DND-41 (cell line): ENCODE measurements at regions not wholly inside any gene's neighbourhood (a gene's known extent, or its start where the extent isn't known, plus 50 kb on each side); places are given as distances from the start of the nearest gene placed in this dataset.

Experiments
- ATAC-seq: fragments of 200-7000 bp; cut with Tn5 transposase; 3 replicates; pipeline ENCODE4 v1.9.1; 2021; ENCODE audit warnings: low read depth; ENCODE audit not compliant: insufficient read depth
- DNase-seq: peaks from one replicate; pipeline ENCODE4 v3.0.0-alpha.2; 2020
- H2AFZ ChIP-seq: 2 replicates; pipeline ENCODE4 v1.6.0; 2012; ENCODE audit warnings: low read depth, low read length
- H3K27ac ChIP-seq: 2 replicates; pipeline ENCODE4 v1.5.1; 2012; ENCODE audit warnings: low read length, inconsistent platforms
- H3K27me3 ChIP-seq: fragments of 200-600 bp; sonication (generic); 2 replicates; pipeline ENCODE4 v1.6.0; 2012; ENCODE audit warnings: low read length, mild to moderate bottlenecking, inconsistent platforms; ENCODE audit not compliant: insufficient read depth, poor library complexity
- H3K36me3 ChIP-seq: 2 replicates; pipeline ENCODE4 v1.5.1; 2012; ENCODE audit warnings: low read length, inconsistent platforms; ENCODE audit not compliant: insufficient read depth
- H3K4me1 ChIP-seq: 2 replicates; pipeline ENCODE4 v1.5.1; 2012; ENCODE audit warnings: mild to moderate bottlenecking, low read length; ENCODE audit not compliant: insufficient read depth
- H3K4me2 ChIP-seq: 2 replicates; pipeline ENCODE4 v1.6.0; 2012; ENCODE audit warnings: mild to moderate bottlenecking, moderate library complexity, low read length, inconsistent platforms; ENCODE audit not compliant: insufficient read depth
- H3K4me3 ChIP-seq, 2 experiments: fragments of 200-600 bp in 1 of 2; shearing (Covaris generic) in 1 of 2; 2 replicates each; pipeline ENCODE4 v1.5.1; 2012 to 2016; ENCODE audit warnings: inconsistent platforms in 2 of 2, low read length in 2 of 2, mild to moderate bottlenecking in 2 of 2, low read depth in 1 of 2, moderate library complexity in 1 of 2
- H3K79me2 ChIP-seq: 2 replicates; pipeline ENCODE4 v1.6.0; 2012; ENCODE audit warnings: low read length, inconsistent platforms; ENCODE audit not compliant: insufficient read depth
- H3K9ac ChIP-seq: 2 replicates; pipeline ENCODE4 v1.6.0; 2012; ENCODE audit warnings: low read depth, mild to moderate bottlenecking, inconsistent platforms, low read length, moderate library complexity
- H3K9me3 ChIP-seq: 2 replicates; pipeline ENCODE4 v1.5.1; 2012; ENCODE audit warnings: low read length, moderate library complexity, mild to moderate bottlenecking, inconsistent platforms; ENCODE audit not compliant: insufficient read depth, severe bottlenecking
- H4K20me1 ChIP-seq: 2 replicates; pipeline ENCODE4 v1.6.0; 2012; ENCODE audit warnings: low read length; ENCODE audit not compliant: insufficient read depth
- CTCF ChIP-seq: IDR thresholded peaks from 2 replicates; pipeline ENCODE4 v1.5.1; 2012; ENCODE audit warnings: borderline replicate concordance, low read length, moderate library complexity, mild to moderate bottlenecking; ENCODE audit not compliant: poor library complexity, severe bottlenecking; ENCODE audit errors: extremely low read depth
- EZH2 ChIP-seq: IDR thresholded peaks from 3 replicates; pipeline ENCODE4 v1.6.1; 2012; ENCODE audit warnings: borderline replicate concordance, low read depth, mild to moderate bottlenecking, moderate library complexity, low read length, inconsistent platforms; ENCODE audit not compliant: severe bottlenecking

DNA sequence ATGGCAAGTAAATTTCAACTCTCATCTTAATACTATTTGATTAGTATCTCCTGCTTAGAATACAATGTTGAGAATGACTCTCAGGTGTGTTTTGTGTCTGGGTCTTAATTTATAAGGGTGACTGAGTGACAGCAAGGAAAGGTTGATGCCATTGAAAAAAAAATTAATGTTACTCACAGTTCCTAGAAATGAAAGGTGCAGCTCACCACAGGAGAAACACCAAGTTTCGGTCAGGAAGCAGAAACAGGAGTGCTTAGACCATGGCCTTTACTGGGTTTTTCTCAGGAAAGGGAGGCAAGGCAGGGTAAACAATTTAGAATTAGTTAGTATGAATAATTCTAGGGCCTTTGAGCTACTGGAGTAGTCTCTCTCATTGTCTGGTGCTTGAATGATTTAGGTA is 159.2 kb upstream of the C9orf72 start:
- DNase-seq = no peak
- Histone ChIP-seq H3K4me1 (no peaks in the 10 kb centered on the region), H4K20me1 (no peaks in the 10 kb centered on the region), H3K27ac (no peak overlapping the region), H3K9me3 (no peaks in the 10 kb centered on the region), H3K9ac (no peak overlapping the region), H3K4me3 (no peak overlapping the region), H3K27me3 (no peaks in the 10 kb centered on the region), H3K79me2 (no peaks in the 10 kb centered on the region), H2AFZ (no peak overlapping the region), H3K4me2 (no peak overlapping the region), H3K36me3 (no peaks in the 10 kb centered on the region)
- no peak for ATAC-seq
- TF ChIP-seq CTCF (no peak), EZH2 (no peak)

DNA sequence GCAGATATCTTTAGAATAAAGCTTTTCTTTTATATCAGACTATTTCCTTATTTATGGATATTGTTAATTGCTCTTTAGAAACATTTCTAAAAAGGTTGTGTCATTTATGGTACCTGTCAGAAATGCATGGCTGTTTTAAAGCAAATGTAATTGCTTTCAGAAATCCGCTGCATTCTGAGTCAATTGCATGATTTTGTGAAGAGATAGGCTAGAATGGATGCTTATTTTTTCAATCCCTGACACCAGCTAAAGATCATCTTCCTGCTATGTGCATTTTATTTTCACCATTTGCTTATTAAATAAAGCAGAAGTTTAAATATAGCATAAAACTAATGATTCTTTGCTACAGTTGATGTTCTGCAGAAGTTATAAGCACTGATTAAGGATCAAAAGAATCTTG is 170.2 kb upstream of the C9orf72 start:
- H2AFZ ChIP-seq = no peak overlapping the region
- H3K9me3 ChIP-seq = no peaks in the 10 kb centered on the region
- no peak overlapping the region for H3K4me2 ChIP-seq
- TF ChIP-seq EZH2 (no peak), CTCF (no peak)
- no peak overlapping the region for H3K9ac ChIP-seq
- no peaks in the 10 kb centered on the region for H3K4me1 ChIP-seq
- H3K79me2 ChIP-seq = no peaks in the 10 kb centered on the region
- no peak for DNase-seq
- H3K27me3 ChIP-seq = no peaks in the 10 kb centered on the region
- H4K20me1 ChIP-seq = no peaks in the 10 kb centered on the region
- no peak overlapping the region for H3K27ac ChIP-seq
- no peaks in the 10 kb centered on the region for H3K36me3 ChIP-seq
- no peak overlapping the region for H3K4me3 ChIP-seq
- ATAC-seq = no peak

DNA sequence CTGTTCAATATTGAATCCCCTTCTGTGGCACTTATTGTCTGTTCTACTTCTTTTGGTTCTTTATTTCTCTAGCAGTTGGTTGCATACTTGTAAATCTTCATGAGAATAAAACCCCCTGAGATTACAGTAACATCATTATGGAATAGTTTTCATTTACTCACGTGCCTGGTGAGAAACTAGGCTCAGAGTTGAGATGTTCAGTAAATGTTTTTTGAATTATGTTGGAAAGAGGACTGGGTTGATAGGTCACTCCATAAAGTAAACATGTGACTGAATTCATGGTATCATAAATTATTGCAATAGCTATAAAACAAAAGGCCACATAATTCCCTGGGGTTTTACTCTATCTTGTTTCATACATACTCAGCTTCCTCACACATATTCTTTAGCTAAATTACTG is 174.2 kb upstream of the C9orf72 start:
- Histone ChIP-seq H3K27me3 (no peaks in the 10 kb centered on the region), H3K4me2 (no peak overlapping the region), H3K9me3 (no peaks in the 10 kb centered on the region), H4K20me1 (no peaks in the 10 kb centered on the region), H3K36me3 (no peaks in the 10 kb centered on the region), H3K79me2 (no peaks in the 10 kb centered on the region), H2AFZ (no peak overlapping the region), H3K9ac (no peak overlapping the region), H3K4me3 (no peak overlapping the region), H3K27ac (no peak overlapping the region), H3K4me1 (no peaks in the 10 kb centered on the region)
- TF ChIP-seq CTCF (no peak), EZH2 (no peak)
- ATAC-seq (no peak), DNase-seq (no peak)

GRCh38 chr9:27749838-27750237 is 176.6 kb upstream of the C9orf72 start:
- Histone ChIP-seq H3K4me3 (no peak overlapping the region), H3K79me2 (no peaks in the 10 kb centered on the region), H4K20me1 (no peaks in the 10 kb centered on the region), H3K4me2 (no peak overlapping the region), H3K4me1 (no peaks in the 10 kb centered on the region), H3K9me3 (no peaks in the 10 kb centered on the region), H3K27me3 (no peaks in the 10 kb centered on the region), H3K27ac (no peak overlapping the region), H3K36me3 (no peaks in the 10 kb centered on the region), H3K9ac (no peak overlapping the region), H2AFZ (no peak overlapping the region)
- ATAC-seq = no peak
- TF ChIP-seq CTCF = no peak
- TF ChIP-seq EZH2 = no peak
- DNase-seq = no peak
